Brain microvascular endothelial cell (primary cell): ENCODE measurements at regions not wholly inside any gene's neighbourhood (a gene's known extent, or its start where the extent isn't known, plus 50 kb on each side); places are given as distances from the start of the nearest gene placed in this dataset.

Experiments
- DNase-seq: peaks from one replicate; pipeline ENCODE4 v3.0.0-alpha.2; 2020
- H3K27ac ChIP-seq: fragments of 250-450 bp; sonication (Bioruptor Pico); 2 replicates; pipeline ENCODE4 v1.5.1; 2020; ENCODE audit warnings: mild to moderate bottlenecking, moderate library complexity
- H3K27me3 ChIP-seq: fragments of 250-450 bp; sonication (Bioruptor Pico); replicated peaks from 2 replicates; pipeline ENCODE4 v1.5.1; 2020; ENCODE audit warnings: mild to moderate bottlenecking
- H3K36me3 ChIP-seq: fragments of 250-450 bp; sonication (Bioruptor Pico); replicated peaks from 2 replicates; pipeline ENCODE4 v1.5.1; 2020; ENCODE audit warnings: mild to moderate bottlenecking
- H3K4me3 ChIP-seq: 2 replicates; pipeline ENCODE4 v1.5.1; 2011; ENCODE audit warnings: low read depth, mild to moderate bottlenecking, control low read depth, low read length, moderate library complexity
- CTCF ChIP-seq: IDR thresholded peaks from 2 replicates; pipeline ENCODE4 v1.5.1; 2011; ENCODE audit warnings: low read depth, mild to moderate bottlenecking, moderate library complexity, low read length, control low read depth, inconsistent platforms; ENCODE audit errors: missing control alignments
- in situ Hi-C: cut with HindIII; loops from 2 replicates; pipeline ENCODE4 v1.10.0; 2017; ENCODE audit warnings: low sequenced_read_pairs, low pct_ligation_motif_present

GRCh38 chr2:165016772-165017411 lies 61.6 kb upstream of the SLC38A11 start:
- in situ Hi-C loops = no loop called here
- H3K4me3 ChIP-seq = no peak overlapping the region
- H3K27ac ChIP-seq = no peak overlapping the region
- peak; percentile 86 for TF ChIP-seq CTCF
- no peaks in the 10 kb centered on the region for H3K36me3 ChIP-seq
- no peaks in the 10 kb centered on the region for H3K27me3 ChIP-seq
- peak; percentile 74 for DNase-seq

GRCh38 chr2:165015052-165015642 lies 59.8 kb upstream of the SLC38A11 start:
- TF ChIP-seq CTCF = peak; percentile 94
- Histone ChIP-seq H3K4me3 (no peak overlapping the region), H3K27ac (no peak overlapping the region), H3K36me3 (no peaks in the 10 kb centered on the region), H3K27me3 (no peaks in the 10 kb centered on the region)
- DNase-seq = peak; percentile 69
- in situ Hi-C loops = no loop called here

- no peak for DNase-seq
- no peaks in the 10 kb centered on the region for H3K36me3 ChIP-seq
- in situ Hi-C loops = no loop called here
- no peak for TF ChIP-seq CTCF
- no peaks in the 10 kb centered on the region for H3K27me3 ChIP-seq
- H3K27ac ChIP-seq = no peak overlapping the region
- no peak overlapping the region for H3K4me3 ChIP-seq
Observed at GRCh38 chr2:165013944-165014619, 58.8 kb upstream of the SLC38A11 start.

GRCh38 chr2:165011199-165011598 lies 55.9 kb upstream of the SLC38A11 start:
- H3K36me3 ChIP-seq = no peaks in the 10 kb centered on the region
- H3K27ac ChIP-seq = no peak overlapping the region
- no peak for DNase-seq
- no peaks in the 10 kb centered on the region for H3K27me3 ChIP-seq
- in situ Hi-C loops = no loop called here
- H3K4me3 ChIP-seq = no peak overlapping the region
- no peak for TF ChIP-seq CTCF

GRCh38 chr2:165010556-165010955 lies 55.2 kb upstream of the SLC38A11 start:
- Histone ChIP-seq H3K36me3 (no peaks in the 10 kb centered on the region), H3K27ac (no peak overlapping the region), H3K4me3 (no peak overlapping the region), H3K27me3 (no peaks in the 10 kb centered on the region)
- in situ Hi-C loops = no loop called here
- TF ChIP-seq CTCF = no peak
- DNase-seq = no peak
